K562 (cell line): ENCODE measurements at regions not wholly inside any gene's neighbourhood (a gene's known extent, or its start where the extent isn't known, plus 50 kb on each side); places are given as distances from the start of the nearest gene placed in this dataset.

ENCODE experiments used
- ATAC-seq: fragments of 200-7000 bp; cut with Tn5 transposase; 3 replicates; pipeline ENCODE4 v1.9.1; 2020; ENCODE audit warnings: moderate library complexity
- BruUV-seq: library from RNA; stranded (reverse); fragments of 400-500 nt; replicated peaks from 2 replicates; lab custom pipeline; 2021; lab: Mats Ljungman, UMichigan
- CTCF ChIA-PET: fragments of 300-600 bp; formaldehyde crosslinking; extraction: SDS; loops from one replicate; lab custom pipeline; 2021; ENCODE audit warnings: low intra/inter-chr PET ratio; lab: Yijun Ruan, JAX
- POLR2A ChIA-PET: fragments of 300-600, 350-650 bp; sonication (Branson Sonifier 250); formaldehyde crosslinking; extraction: SDS; loops from one replicate; lab custom pipeline; 2021; ENCODE audit warnings: antibody characterized with exemption, inconsistent platforms; lab: Yijun Ruan, JAX
- DNase-seq, 4 experiments: peaks; one replicate each; pipeline versions ENCODE4 v3.0.0 to v3.0.0-alpha.2; 2011 to 2018; ENCODE audit warnings: low spot score in 3 of 4, mixed read lengths in 3 of 4; ENCODE audit errors: extremely low read depth in 1 of 4
- FAIRE-seq: peaks from 2 replicates; lab custom pipeline; 2011; peaks lifted over from hg19 to GRCh38; lab: Jason Lieb, UNC
- H2AFZ ChIP-seq: 2 replicates; pipeline ENCODE4 v1.6.0; 2011; ENCODE audit warnings: low read depth, low read length, control low read depth, inconsistent platforms
- H3K27ac ChIP-seq: fragments of 200-600 bp; 3 replicates; pipeline ENCODE4 v1.8.0; 2011; ENCODE audit warnings: low read depth, mild to moderate bottlenecking, control low read depth, inconsistent platforms, low read length, moderate library complexity, mixed read lengths; ENCODE audit errors: extremely low read depth
- H3K27me3 ChIP-seq, 2 experiments: fragments of 300-600 bp in 1 of 2; 2 replicates in 1 of 2; 3 replicates in 1 of 2; pipeline versions ENCODE4 v1.6.0 to v1.8.0; 2011; ENCODE audit warnings: inconsistent platforms in 2 of 2, low read length in 2 of 2, mild to moderate bottlenecking in 1 of 2, mixed read lengths in 1 of 2, moderate library complexity in 1 of 2; ENCODE audit not compliant: control insufficient read depth in 2 of 2, insufficient read depth in 2 of 2
- H3K36me3 ChIP-seq: fragments of 300-600 bp; 3 replicates; pipeline ENCODE4 v1.8.0; 2011; ENCODE audit warnings: mild to moderate bottlenecking, low read length, inconsistent platforms; ENCODE audit not compliant: control insufficient read depth, insufficient read depth
- H3K4me1 ChIP-seq, 2 experiments: fragments of 200-600 bp in 1 of 2; replicated peaks in 1 of 2; 2 replicates in 1 of 2; 3 replicates in 1 of 2; pipeline versions ENCODE4 v1.5.1 to v1.8.0; 2011; ENCODE audit warnings: inconsistent platforms in 2 of 2, low read length in 2 of 2, mild to moderate bottlenecking in 1 of 2, mixed read lengths in 1 of 2, moderate library complexity in 1 of 2; ENCODE audit not compliant: control insufficient read depth in 2 of 2, insufficient read depth in 2 of 2
- H3K4me2 ChIP-seq: 2 replicates; pipeline ENCODE4 v1.6.1; 2011; ENCODE audit warnings: low read length, control low read depth, inconsistent platforms, mixed read lengths; ENCODE audit not compliant: insufficient read depth
- H3K4me3 ChIP-seq: fragments of 200-600 bp; sonication (generic), shearing (Covaris generic); 2 replicates; pipeline ENCODE4 v1.5.1; 2016; ENCODE audit warnings: control low read depth, inconsistent platforms
- H3K79me2 ChIP-seq: fragments of 200-600 bp; 3 replicates; pipeline ENCODE4 v1.8.0; 2011; ENCODE audit warnings: low read length, inconsistent platforms; ENCODE audit not compliant: control insufficient read depth, insufficient read depth
- H3K9ac ChIP-seq, 2 experiments: 2 replicates each; pipeline versions ENCODE4 v1.6.0 to v1.6.1; 2011; ENCODE audit warnings: low read depth in 2 of 2, low read length in 2 of 2, control low read depth in 1 of 2, inconsistent platforms in 1 of 2, mild to moderate bottlenecking in 1 of 2, mixed read lengths in 1 of 2; ENCODE audit not compliant: insufficient read depth in 1 of 2
- H3K9me1 ChIP-seq: one replicate; pipeline ENCODE4 v1.6.0; 2011; ENCODE audit warnings: inconsistent platforms, mild to moderate bottlenecking, low read length, moderate library complexity; ENCODE audit not compliant: control insufficient read depth, insufficient read depth
- H3K9me3 ChIP-seq: replicated peaks from 2 replicates; pipeline ENCODE4 v1.5.1; 2011; ENCODE audit warnings: low read depth, low read length, inconsistent platforms; ENCODE audit not compliant: control insufficient read depth, insufficient read depth
- H4K20me1 ChIP-seq: replicated peaks from 2 replicates; pipeline ENCODE4 v1.6.1; 2011; ENCODE audit warnings: low read length, inconsistent platforms, mixed read lengths; ENCODE audit not compliant: control insufficient read depth, insufficient read depth
- ARNT ChIP-seq, 2 experiments: fragments of 450-650 bp; IDR thresholded peaks; 2 replicates each; pipeline ENCODE4 v1.6.1; 2016; ENCODE audit warnings: mild to moderate bottlenecking in 1 of 2
- CAMTA2 ChIP-seq: fragments of 250-450 bp; sonication (Bioruptor Pico); conservative IDR thresholded peaks from 2 replicates; pipeline ENCODE4 v1.5.1; 2022
- CBX8 ChIP-seq: fragments of 200-600 bp; sonication (generic); IDR thresholded peaks from 2 replicates; pipeline ENCODE4 v1.6.1; 2012; ENCODE audit warnings: borderline replicate concordance, mixed run types, low read depth, mild to moderate bottlenecking, moderate library complexity, mixed read lengths, low read length, control low read depth, inconsistent platforms; ENCODE audit not compliant: poor library complexity, severe bottlenecking; ENCODE audit errors: extremely low read depth
- CTCF ChIP-seq, 3 experiments: IDR thresholded peaks in 2 of 3; conservative IDR thresholded peaks in 1 of 3; 2 replicates each; pipeline ENCODE4 v1.5.1; 2011 to 2012; ENCODE audit warnings: low read length in 3 of 3, mild to moderate bottlenecking in 3 of 3, control low read depth in 2 of 3, improper control_type of control experiment in 1 of 3, inconsistent platforms in 1 of 3, low read depth in 1 of 3, mixed read lengths in 1 of 3, moderate library complexity in 1 of 3; ENCODE audit not compliant: insufficient read depth in 2 of 3
- HBP1 ChIP-seq: fragments of 450-650 bp; formaldehyde crosslinking; IDR thresholded peaks from 2 replicates; pipeline ENCODE4 v1.4.0; 2022; ENCODE audit warnings: missing genetic modification characterization
- HMGN3 ChIP-seq: IDR thresholded peaks from 2 replicates; pipeline ENCODE4 v1.6.1; 2011; ENCODE audit warnings: borderline replicate concordance, low read depth, mild to moderate bottlenecking, mixed read lengths, low read length; ENCODE audit not compliant: insufficient read length; ENCODE audit errors: extremely low read depth
- HNRNPL ChIP-seq: fragments of 200-400 bp; formaldehyde crosslinking; IDR thresholded peaks from 2 replicates; pipeline ENCODE4 v1.6.1; 2017; ENCODE audit warnings: low read depth, mild to moderate bottlenecking, low read length
- RBM14 ChIP-seq: fragments of 200-400 bp; formaldehyde crosslinking; IDR thresholded peaks from 2 replicates; pipeline ENCODE4 v1.6.1; 2018; ENCODE audit warnings: low read depth, mild to moderate bottlenecking, low read length, moderate library complexity, borderline replicate concordance; ENCODE audit not compliant: insufficient read depth
- RUNX1 ChIP-seq: sonication (generic); IDR thresholded peaks from 2 replicates; pipeline ENCODE4 v1.6.1; 2016; ENCODE audit warnings: antibody characterized with exemption, low read depth
- SIRT6 ChIP-seq: IDR thresholded peaks from one replicate; pipeline ENCODE4 v1.6.1; 2012; ENCODE audit warnings: low read depth, mild to moderate bottlenecking, control low read depth, inconsistent platforms, low read length, moderate library complexity
- SMAD1 ChIP-seq: fragments of 150-350 bp; IDR thresholded peaks from 2 replicates; pipeline ENCODE4 v1.6.1; 2014; ENCODE audit warnings: low read length, low read depth; ENCODE audit not compliant: partially characterized antibody
- SMAD3 ChIP-seq: fragments of 450-650 bp; formaldehyde crosslinking; conservative IDR thresholded peaks from 2 replicates; pipeline ENCODE4 v1.4.0; 2020; ENCODE audit warnings: mild to moderate bottlenecking
- YBX1 ChIP-seq: fragments of 450-650 bp; IDR thresholded peaks from 2 replicates; pipeline ENCODE4 v1.7.1; 2016; ENCODE audit warnings: mild to moderate bottlenecking
- ZNF695 ChIP-seq: fragments of 450-650 bp; formaldehyde crosslinking; IDR thresholded peaks from 2 replicates; pipeline ENCODE4 v1.4.0; 2020; ENCODE audit warnings: mild to moderate bottlenecking, moderate library complexity
- WGBS: fragments of 100-300 bp; shearing (Covaris generic); methylation state at CpG from one replicate; pipeline ENCODE4 v1.1.6; 2016; ENCODE audit warnings: low coverage, mixed read lengths; ENCODE audit not compliant: insufficient coverage; ENCODE audit errors: missing lambda C conversion rate; 5-methylcytosine and 5-hydroxymethylcytosine counted together
- in situ Hi-C: fragments of 300-500 bp; cut with MboI; formaldehyde crosslinking; loops from 4 replicates; pipeline ENCODE4 v1.15.0; 2018; ENCODE audit warnings: inconsistent platforms, mixed read lengths
- intact Hi-C: fragments of 100-400 bp; cut with micrococcal nuclease; formaldehyde crosslinking; loops from 2 replicates; pipeline ENCODE4 v1.14.2; 2022
- TF ChIP-seq, protein P1 (sequence below): fragments of 200-800 bp; sonication (Bioruptor generic); IDR thresholded peaks from 2 replicates; pipeline ENCODE4 v1.6.1; 2016; ENCODE audit warnings: missing genetic modification characterization, missing compliant biosample characterization

- H2AFZ ChIP-seq: no peak overlapping the region
- no peaks in the 10 kb centered on the region for H3K79me2 ChIP-seq
- no peaks in the 10 kb centered on the region for H4K20me1 ChIP-seq
- peaks cover 0 to 38% of the 10 kb centered on the region in 2 experiments; a peak in 2 of 5 replicates for H3K27me3 ChIP-seq
- ChIA-PET CTCF (no interaction called here), POLR2A (interaction anchor here (1.1 kb wide), 1 partner anchor 39 kb away, joined by 4 read pairs; no protein-coding TSS in a partner anchor)
- no peak overlapping the region for H3K4me3 ChIP-seq
- ATAC-seq (no peak), DNase-seq (no peak), FAIRE-seq (no peak)
- in situ Hi-C loops: no loop called here
- BruUV-seq: no TSS peak
- no peaks in the 10 kb centered on the region for H3K36me3 ChIP-seq
- no peaks in the 10 kb centered on the region for H3K9me1 ChIP-seq
- H3K27ac ChIP-seq: no peak overlapping the region
- intact Hi-C loops: no loop called here
- no peak overlapping the region for H3K9ac ChIP-seq
- no peak overlapping the region for H3K4me2 ChIP-seq
- WGBS: 2% methylated on average over 7 of the region's 8 CpGs
- no peaks in the 10 kb centered on the region for H3K9me3 ChIP-seq
- H3K4me1 ChIP-seq: no peaks in the 10 kb centered on the region
- TF ChIP-seq RBM14: no peak
- TF ChIP-seq, protein P1, sequence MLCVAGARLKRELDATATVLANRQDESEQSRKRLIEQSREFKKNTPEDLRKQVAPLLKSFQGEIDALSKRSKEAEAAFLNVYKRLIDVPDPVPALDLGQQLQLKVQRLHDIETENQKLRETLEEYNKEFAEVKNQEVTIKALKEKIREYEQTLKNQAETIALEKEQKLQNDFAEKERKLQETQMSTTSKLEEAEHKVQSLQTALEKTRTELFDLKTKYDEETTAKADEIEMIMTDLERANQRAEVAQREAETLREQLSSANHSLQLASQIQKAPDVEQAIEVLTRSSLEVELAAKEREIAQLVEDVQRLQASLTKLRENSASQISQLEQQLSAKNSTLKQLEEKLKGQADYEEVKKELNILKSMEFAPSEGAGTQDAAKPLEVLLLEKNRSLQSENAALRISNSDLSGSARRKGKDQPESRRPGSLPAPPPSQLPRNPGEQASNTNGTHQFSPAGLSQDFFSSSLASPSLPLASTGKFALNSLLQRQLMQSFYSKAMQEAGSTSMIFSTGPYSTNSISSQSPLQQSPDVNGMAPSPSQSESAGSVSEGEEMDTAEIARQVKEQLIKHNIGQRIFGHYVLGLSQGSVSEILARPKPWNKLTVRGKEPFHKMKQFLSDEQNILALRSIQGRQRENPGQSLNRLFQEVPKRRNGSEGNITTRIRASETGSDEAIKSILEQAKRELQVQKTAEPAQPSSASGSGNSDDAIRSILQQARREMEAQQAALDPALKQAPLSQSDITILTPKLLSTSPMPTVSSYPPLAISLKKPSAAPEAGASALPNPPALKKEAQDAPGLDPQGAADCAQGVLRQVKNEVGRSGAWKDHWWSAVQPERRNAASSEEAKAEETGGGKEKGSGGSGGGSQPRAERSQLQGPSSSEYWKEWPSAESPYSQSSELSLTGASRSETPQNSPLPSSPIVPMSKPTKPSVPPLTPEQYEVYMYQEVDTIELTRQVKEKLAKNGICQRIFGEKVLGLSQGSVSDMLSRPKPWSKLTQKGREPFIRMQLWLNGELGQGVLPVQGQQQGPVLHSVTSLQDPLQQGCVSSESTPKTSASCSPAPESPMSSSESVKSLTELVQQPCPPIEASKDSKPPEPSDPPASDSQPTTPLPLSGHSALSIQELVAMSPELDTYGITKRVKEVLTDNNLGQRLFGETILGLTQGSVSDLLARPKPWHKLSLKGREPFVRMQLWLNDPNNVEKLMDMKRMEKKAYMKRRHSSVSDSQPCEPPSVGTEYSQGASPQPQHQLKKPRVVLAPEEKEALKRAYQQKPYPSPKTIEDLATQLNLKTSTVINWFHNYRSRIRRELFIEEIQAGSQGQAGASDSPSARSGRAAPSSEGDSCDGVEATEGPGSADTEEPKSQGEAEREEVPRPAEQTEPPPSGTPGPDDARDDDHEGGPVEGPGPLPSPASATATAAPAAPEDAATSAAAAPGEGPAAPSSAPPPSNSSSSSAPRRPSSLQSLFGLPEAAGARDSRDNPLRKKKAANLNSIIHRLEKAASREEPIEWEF: no peak
- no peak for TF ChIP-seq YBX1
- TF ChIP-seq SMAD3 (CRISPR knock-in tag): no peak
- no peak for TF ChIP-seq SIRT6
- no peak for TF ChIP-seq CBX8
- TF ChIP-seq CAMTA2 (CRISPR knock-in tag): no peak
- TF ChIP-seq SMAD1: no peak
- TF ChIP-seq CTCF (IDR thresholded peaks at IDR 0.05 in 2 of 3, conservative IDR thresholded peaks at IDR 0.05 in 1 of 3; ENCODE audit: insufficient read depth in 2 of 3, low read depth in 1 of 3, low read length in 3 of 3): no peak
- TF ChIP-seq HBP1 (CRISPR knock-in tag): no peak
- TF ChIP-seq ARNT (IDR thresholded peaks at IDR 0.05): no peak
- TF ChIP-seq RUNX1: no peak
- no peak for TF ChIP-seq ZNF695 (CRISPR knock-in tag)
- no peak for TF ChIP-seq HNRNPL
- no peak for TF ChIP-seq HMGN3
Observed at GRCh38 chr18:76679945-76680344, 142.4 kb upstream of the ZNF236 start.
